ENCODE measurements at regions not wholly inside any gene's neighbourhood (a gene's known extent, or its start where the extent isn't known, plus 50 kb on each side); places are given as distances from the start of the nearest gene placed in this dataset.

- no peak for TF ChIP-seq CTCF (IDR thresholded peaks at IDR 0.05; ENCODE audit: low read depth, low read length, missing control alignments)
- DNase-seq (ENCODE audit: low read depth) = no peak
- H3K4me3 ChIP-seq (ENCODE audit: low read depth, low read length) = no peak overlapping the region
Observed at GRCh38 chr4:140242357-140243277, 88.6 kb upstream of the MAML3 start.

DNA sequence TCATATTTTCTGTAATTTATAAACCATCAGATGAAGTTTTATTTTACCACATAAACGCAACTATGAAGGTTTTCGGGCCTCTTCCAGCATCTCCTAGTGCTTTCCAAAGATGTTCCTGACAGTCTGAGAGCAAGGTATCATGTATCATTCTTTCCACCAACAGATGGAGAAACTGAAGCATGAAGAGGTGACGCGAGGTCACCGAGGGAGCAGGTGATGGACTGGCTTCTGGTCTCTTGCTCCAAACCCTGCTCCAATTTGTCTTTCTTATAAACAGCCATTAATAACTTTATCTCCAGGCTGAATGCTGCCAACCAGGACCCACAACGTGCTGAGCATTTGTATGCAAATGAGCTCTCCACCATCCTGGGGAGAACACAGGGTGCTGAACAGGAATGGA lies 86.3 kb upstream of the MAML3 start:
- no peak for DNase-seq (ENCODE audit: low read depth)
- no peak for TF ChIP-seq CTCF (IDR thresholded peaks at IDR 0.05; ENCODE audit: low read depth, low read length, missing control alignments)
- H3K4me3 ChIP-seq (ENCODE audit: low read depth, low read length) = no peak overlapping the region

GRCh38 chr4:140239311-140239710 lies 85.3 kb upstream of the MAML3 start:
- TF ChIP-seq CTCF (IDR thresholded peaks at IDR 0.05; ENCODE audit: low read depth, low read length, missing control alignments) = no peak
- no peak overlapping the region for H3K4me3 ChIP-seq (ENCODE audit: low read depth, low read length)
- no peak for DNase-seq (ENCODE audit: low read depth)

- no peak overlapping the region for H3K4me3 ChIP-seq (ENCODE audit: low read depth, low read length)
- DNase-seq (ENCODE audit: low read depth) = no peak
- TF ChIP-seq CTCF (IDR thresholded peaks at IDR 0.05; ENCODE audit: low read depth, low read length, missing control alignments) = no peak
Observed at GRCh38 chr4:140238351-140239056, 84.5 kb upstream of the MAML3 start.

GRCh38 chr4:140237616-140238350 lies 83.8 kb upstream of the MAML3 start:
- TF ChIP-seq CTCF (IDR thresholded peaks at IDR 0.05; ENCODE audit: low read depth, low read length, missing control alignments) = no peak
- H3K4me3 ChIP-seq (ENCODE audit: low read depth, low read length) = no peak overlapping the region
- DNase-seq (ENCODE audit: low read depth) = no peak

DNA sequence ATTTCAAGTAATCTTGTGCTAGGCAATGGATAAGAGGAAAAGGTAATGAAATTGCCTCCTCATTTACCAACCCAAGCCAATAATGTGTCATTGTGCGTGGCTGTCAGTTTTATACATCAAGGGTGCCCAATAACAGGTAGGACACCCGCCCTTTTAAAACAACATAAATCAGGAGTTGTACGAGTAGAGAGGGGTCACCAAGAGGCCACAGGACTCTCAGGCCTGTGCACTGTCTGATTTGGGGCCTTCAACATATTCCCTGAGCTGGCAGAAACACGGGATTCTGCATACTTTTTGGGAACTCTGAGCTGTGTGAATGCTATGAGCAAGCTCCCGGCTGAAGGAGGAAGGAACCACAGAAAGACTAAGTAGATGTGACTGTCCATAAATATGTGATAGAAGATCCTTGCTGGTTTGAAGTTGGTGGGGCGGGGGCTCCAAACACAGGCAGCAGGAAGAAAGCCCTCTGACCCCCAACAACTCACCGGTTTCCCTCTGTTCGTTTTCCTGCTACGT lies 82.7 kb upstream of the MAML3 start:
- TF ChIP-seq CTCF (IDR thresholded peaks at IDR 0.05; ENCODE audit: low read depth, low read length, missing control alignments) = no peak
- H3K4me3 ChIP-seq (ENCODE audit: low read depth, low read length) = no peak overlapping the region
- no peak for DNase-seq (ENCODE audit: low read depth)

Measured in GM12864 (cell line).